Dendritic cell treated with granulocyte-macrophage colony-stimulating factor and Interleukin-4, amounts not matched to agents 40 ng/mL and 50 ng/mL, for 4 days (primary cell): ENCODE measurements at regions not wholly inside any gene's neighbourhood (a gene's known extent, or its start where the extent isn't known, plus 50 kb on each side); places are given as distances from the start of the nearest gene placed in this dataset.

Experiments
- H3K27ac Mint-ChIP-seq: one replicate; pipeline ENCODE4 v1.8.0; 2022; ENCODE audit warnings: mild to moderate bottlenecking, mixed read lengths
- H3K27me3 Mint-ChIP-seq: one replicate; pipeline ENCODE4 v1.8.0; 2022; ENCODE audit warnings: mild to moderate bottlenecking, mixed read lengths
- H3K36me3 Mint-ChIP-seq: one replicate; pipeline ENCODE4 v1.8.0; 2022; ENCODE audit warnings: low read depth, mixed read lengths
- H3K4me1 Mint-ChIP-seq: one replicate; pipeline ENCODE4 v1.8.0; 2022; ENCODE audit warnings: low read depth, mixed read lengths
- H3K4me3 Mint-ChIP-seq: one replicate; pipeline ENCODE4 v1.8.0; 2022; ENCODE audit warnings: mild to moderate bottlenecking, moderate library complexity, mixed read lengths
- H3K9me3 Mint-ChIP-seq: one replicate; pipeline ENCODE4 v1.8.0; 2022; ENCODE audit warnings: mixed read lengths
- intact Hi-C: fragments of 100-400 bp; cut with micrococcal nuclease; formaldehyde crosslinking; loops from one replicate; pipeline ENCODE4 v1.15.0; 2022

DNA sequence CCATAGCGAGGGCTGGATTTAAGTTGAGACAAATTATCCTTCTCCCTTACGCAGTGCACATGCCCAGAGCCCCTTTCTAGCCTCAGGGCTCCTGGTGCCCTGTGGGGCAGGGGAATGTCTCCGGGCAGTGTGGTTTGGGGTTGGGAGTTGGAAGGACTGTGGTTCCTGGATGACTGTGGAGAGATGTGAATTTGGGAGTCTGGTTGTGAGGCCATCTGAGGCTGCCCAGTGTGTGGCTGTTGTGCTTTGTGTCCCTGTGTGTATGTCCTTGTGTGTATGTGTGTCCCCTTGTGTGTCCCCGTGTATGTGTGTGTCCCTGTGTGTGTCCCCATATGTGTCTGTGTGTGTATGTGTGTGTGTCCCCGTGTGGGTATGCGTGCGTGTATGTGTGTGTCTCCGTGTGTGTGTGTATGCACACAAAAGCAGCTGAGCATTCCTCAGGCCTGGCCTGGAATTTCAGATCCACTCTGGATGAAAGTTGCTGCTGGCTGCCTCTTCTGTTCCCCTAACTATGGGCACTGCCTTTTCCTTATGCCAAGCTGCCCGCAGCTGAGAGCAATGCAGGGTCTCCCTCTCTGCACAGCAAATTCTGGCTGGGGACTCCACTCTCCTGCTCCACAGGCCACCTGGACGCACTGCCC is 65.4 kb downstream of the UBIAD1 start:
- H3K27ac Mint-ChIP-seq, result no peak overlapping the region
- intact Hi-C loops, result no loop called here
- H3K36me3 Mint-ChIP-seq, result no peaks in the 10 kb centered on the region
- H3K9me3 Mint-ChIP-seq, result no peaks in the 10 kb centered on the region
- H3K4me1 Mint-ChIP-seq, result no peaks in the 10 kb centered on the region
- no peak overlapping the region for H3K4me3 Mint-ChIP-seq
- peaks cover 36% of the 10 kb centered on the region for H3K27me3 Mint-ChIP-seq

DNA sequence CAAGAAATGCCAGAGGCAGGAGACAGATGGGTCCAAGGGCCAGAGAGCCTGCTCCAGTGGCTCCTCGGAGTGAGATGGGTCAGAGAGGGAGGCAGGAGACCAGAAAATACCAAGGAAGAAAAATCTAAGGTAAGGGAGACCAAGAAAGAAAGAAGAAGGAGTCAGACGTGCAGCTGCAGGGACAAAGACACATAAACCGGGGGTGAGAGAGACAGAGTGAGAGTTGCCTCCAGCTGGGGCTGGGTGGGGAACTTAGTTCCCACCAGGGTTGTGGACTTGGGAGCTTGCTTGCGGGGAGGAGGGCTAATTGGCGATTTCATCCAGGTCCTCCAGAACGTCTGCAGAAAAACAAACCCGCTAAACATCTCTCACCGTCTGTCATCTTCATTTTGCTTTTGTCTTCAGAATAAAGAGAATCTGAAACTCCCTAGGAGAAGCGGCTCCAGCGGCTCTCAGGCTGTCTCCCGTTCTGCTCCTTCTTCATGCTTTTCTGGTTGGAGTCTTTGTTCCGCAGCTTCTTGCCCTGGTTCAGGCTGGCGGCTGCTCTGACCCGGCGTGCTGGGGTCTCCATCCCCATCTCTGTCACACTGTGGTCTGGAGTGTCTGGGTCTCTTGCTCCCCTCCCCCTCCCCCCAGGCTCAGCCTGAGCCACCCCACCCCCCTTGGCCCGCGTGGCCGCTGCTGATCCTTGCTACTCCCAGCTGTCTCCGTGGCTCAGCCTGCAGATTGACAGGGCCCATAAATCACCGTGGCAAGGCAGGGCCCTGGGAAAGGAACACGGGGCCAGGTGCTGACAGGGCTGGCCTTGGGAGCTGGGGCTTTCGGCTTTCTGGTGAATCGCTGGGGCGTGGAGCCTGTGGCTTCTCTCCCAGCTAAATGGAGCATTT is 66.6 kb downstream of the UBIAD1 start:
- Mint-ChIP-seq H3K4me1 (no peaks in the 10 kb centered on the region), H3K27me3 (peaks cover 34% of the 10 kb centered on the region)

DNA sequence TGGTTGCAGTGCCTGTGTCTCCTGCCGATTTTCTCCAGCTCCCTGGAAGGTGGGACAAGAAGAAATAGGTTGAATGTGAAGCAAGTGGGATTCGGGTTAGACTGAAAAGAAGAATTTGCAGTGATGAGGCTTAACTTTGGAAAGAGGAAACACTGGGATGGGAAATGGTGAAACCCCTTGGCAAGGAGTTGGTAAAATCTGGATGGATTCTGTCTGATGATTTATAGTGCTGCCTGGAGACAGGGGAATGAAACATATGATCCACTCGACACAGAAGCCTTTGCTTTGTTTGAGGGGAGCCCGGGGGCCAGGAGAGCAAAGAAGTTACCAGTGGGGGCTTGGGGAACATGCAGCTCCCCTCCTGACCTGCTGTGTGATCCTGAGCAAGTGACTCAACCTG is 67.2 kb downstream of the UBIAD1 start:
- Mint-ChIP-seq H3K4me3 (no peak overlapping the region), H3K9me3 (no peaks in the 10 kb centered on the region), H3K27me3 (peaks cover 34% of the 10 kb centered on the region), H3K4me1 (no peaks in the 10 kb centered on the region), H3K36me3 (no peaks in the 10 kb centered on the region), H3K27ac (no peak overlapping the region)
- intact Hi-C loops, result no loop called here

More for the DNA sequence above, 66.6 kb downstream of the UBIAD1 start:
- H3K4me3 Mint-ChIP-seq, result no peak overlapping the region
- intact Hi-C loops, result no loop called here
- no peaks in the 10 kb centered on the region for H3K9me3 Mint-ChIP-seq
- no peak overlapping the region for H3K27ac Mint-ChIP-seq
- H3K36me3 Mint-ChIP-seq, result no peaks in the 10 kb centered on the region

DNA sequence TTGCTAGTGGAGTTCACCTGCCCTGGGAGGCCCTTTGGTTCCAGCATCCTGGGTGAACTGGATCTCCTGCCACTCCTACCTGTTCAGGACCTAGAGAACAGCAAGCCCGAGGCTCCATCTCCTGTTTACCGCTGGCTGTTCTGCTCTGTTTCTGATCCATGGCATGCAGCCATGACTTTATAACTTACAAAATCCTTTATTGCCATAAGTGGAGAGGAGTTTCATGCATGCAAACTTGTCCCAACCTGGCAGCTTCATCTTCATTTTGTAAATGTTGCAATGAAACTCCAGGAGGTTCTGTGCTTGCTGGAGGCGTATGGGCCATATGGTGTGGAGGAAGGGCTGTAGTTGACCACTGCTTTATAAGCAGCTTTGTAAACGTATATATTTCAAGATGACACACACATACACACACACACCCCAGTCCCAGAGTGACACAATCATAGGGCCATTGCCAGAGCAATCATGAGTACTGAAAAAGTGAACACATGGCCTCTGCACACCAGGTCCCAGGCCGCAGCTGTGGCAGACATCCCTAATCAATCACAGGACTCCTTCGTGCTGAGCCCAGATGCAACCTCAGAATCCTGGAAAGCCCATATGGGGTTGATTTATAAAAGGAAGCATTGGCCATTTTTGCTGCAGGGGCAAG is 69.0 kb downstream of the UBIAD1 start:
- H3K27ac Mint-ChIP-seq, result no peak overlapping the region
- intact Hi-C loops, result no loop called here

DNA sequence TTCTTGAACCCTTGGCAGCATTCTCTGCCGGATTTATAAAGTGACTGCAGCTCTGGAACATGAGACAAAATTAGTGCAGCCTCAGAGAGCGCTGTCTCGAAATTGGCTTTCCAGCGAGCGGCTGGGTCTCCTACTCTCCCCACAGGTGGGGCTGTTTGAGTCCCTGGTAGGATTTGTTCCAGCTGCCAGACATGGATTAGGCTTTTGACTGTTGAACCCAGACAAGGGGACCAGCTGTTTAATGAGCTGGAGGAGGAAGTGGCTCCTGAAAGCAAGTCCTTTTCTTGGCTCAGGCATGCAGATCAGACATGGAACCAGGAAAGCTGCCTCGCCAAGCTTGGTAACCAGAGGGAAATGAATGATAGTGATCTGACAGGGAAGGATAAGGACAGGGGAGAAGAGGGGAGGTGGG is 69.6 kb downstream of the UBIAD1 start:
- no peak overlapping the region for H3K27ac Mint-ChIP-seq
- no peak overlapping the region for H3K4me3 Mint-ChIP-seq
- no peaks in the 10 kb centered on the region for H3K9me3 Mint-ChIP-seq
- H3K4me1 Mint-ChIP-seq, result no peaks in the 10 kb centered on the region
- H3K36me3 Mint-ChIP-seq, result no peaks in the 10 kb centered on the region
- H3K27me3 Mint-ChIP-seq, result peaks cover 34% of the 10 kb centered on the region
- intact Hi-C loops, result no loop called here

More for the DNA sequence above, 69.0 kb downstream of the UBIAD1 start:
- Mint-ChIP-seq H3K4me3 (no peak overlapping the region), H3K27me3 (peaks cover 34% of the 10 kb centered on the region), H3K4me1 (no peaks in the 10 kb centered on the region), H3K36me3 (no peaks in the 10 kb centered on the region), H3K9me3 (no peaks in the 10 kb centered on the region)

DNA sequence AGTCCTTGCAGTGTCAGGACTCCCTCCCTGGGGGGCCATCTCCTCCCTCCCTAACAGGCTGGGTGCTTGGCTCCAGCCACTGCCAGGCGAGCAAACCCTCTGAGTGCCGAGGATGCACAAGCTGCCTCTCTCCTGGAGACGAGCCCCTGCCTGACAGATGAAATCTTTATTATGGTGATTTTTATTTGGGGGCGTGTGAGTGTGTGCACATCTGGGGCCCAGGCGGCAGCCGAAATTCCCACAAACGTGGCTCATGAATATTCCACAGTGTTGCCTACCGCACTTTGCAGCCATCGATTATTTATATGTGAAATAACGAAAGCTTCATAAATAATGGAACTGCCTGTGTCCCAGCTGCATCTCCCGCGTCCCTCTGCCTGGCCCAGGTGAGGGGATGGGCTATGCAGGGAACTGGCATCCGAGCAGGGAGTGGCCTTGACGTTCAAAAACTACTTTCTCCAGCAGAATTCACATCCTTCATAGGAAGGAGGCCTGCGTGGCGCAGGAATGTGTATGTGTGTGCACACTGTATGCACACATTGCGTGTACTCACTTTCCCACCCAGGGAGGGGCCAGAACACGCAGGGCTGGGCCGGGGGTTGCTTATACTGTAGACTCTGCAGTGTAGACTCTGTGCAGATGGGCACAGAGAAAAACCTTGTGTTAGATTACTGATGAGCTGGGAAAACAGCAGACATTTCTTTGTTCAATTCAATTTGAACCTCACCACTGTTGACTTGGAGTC is 73.1 kb downstream of the UBIAD1 start:
- peaks cover 19% of the 10 kb centered on the region for H3K27me3 Mint-ChIP-seq
- intact Hi-C loops, result no loop called here
- H3K9me3 Mint-ChIP-seq, result no peaks in the 10 kb centered on the region
- peaks cover 5% of the 10 kb centered on the region for H3K4me1 Mint-ChIP-seq
- no peak overlapping the region for H3K4me3 Mint-ChIP-seq
- no peaks in the 10 kb centered on the region for H3K36me3 Mint-ChIP-seq
- no peak overlapping the region for H3K27ac Mint-ChIP-seq

DNA sequence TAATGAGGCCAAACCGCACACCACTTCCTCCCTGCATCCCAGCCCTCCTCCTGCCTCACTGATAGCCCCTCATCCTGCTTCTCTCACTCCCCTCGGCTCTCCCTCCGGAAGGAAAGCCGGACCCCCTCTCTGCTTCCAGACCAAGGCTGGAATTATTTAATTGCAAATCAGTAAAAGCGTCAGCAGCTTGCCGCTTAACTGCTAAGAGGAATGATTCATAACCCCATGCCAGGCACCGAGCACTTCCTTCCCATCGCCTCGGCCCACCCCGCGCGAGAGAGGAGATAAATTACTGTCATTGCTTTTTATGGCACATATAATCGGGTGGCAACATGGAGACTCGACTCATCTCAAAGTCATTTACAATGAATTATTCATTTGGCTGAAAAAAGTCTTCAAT is 77.3 kb downstream of the UBIAD1 start:
- Mint-ChIP-seq H3K27ac (no peak overlapping the region), H3K27me3 (peaks cover 16% of the 10 kb centered on the region), H3K4me1 (peaks cover 5% of the 10 kb centered on the region), H3K4me3 (no peak overlapping the region), H3K9me3 (no peaks in the 10 kb centered on the region), H3K36me3 (no peaks in the 10 kb centered on the region)
- intact Hi-C loops, result no loop called here

DNA sequence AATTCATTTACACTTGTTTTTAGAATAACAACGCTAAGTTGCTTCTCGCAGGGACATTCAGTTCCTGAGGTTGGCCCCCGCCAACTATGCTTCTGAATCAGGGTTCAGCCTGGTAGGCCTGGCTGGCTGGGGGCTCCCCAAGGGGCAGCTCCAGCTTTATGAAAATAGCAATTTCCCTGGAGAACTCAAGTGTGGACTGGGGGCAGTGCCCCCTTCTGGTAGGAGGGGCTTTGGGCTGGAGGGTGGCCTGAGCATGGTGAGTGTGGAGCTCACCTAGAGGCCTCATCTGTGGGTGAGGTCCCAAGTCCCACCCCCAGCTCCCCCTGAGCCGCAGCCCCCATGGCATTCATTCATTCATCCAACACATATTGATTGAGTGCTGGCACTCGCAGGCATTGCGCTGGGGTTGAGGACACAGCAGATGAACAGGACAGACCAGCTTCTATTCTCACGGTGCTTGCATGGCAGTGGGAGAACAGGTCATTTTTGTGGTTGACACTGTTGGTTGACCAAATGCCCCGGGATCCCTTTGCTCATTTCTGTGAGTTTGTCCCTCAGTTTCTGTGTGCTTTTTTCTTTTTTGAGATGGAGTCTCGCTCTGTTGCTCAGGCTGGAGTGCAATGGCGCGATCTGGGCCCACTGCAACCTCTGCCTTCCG is 79.2 kb downstream of the UBIAD1 start:
- Mint-ChIP-seq H3K27ac (no peak overlapping the region), H3K27me3 (peaks cover 17% of the 10 kb centered on the region), H3K4me1 (peaks cover 5% of the 10 kb centered on the region), H3K9me3 (no peaks in the 10 kb centered on the region), H3K36me3 (no peaks in the 10 kb centered on the region), H3K4me3 (no peak overlapping the region)
- intact Hi-C loops, result no loop called here

DNA sequence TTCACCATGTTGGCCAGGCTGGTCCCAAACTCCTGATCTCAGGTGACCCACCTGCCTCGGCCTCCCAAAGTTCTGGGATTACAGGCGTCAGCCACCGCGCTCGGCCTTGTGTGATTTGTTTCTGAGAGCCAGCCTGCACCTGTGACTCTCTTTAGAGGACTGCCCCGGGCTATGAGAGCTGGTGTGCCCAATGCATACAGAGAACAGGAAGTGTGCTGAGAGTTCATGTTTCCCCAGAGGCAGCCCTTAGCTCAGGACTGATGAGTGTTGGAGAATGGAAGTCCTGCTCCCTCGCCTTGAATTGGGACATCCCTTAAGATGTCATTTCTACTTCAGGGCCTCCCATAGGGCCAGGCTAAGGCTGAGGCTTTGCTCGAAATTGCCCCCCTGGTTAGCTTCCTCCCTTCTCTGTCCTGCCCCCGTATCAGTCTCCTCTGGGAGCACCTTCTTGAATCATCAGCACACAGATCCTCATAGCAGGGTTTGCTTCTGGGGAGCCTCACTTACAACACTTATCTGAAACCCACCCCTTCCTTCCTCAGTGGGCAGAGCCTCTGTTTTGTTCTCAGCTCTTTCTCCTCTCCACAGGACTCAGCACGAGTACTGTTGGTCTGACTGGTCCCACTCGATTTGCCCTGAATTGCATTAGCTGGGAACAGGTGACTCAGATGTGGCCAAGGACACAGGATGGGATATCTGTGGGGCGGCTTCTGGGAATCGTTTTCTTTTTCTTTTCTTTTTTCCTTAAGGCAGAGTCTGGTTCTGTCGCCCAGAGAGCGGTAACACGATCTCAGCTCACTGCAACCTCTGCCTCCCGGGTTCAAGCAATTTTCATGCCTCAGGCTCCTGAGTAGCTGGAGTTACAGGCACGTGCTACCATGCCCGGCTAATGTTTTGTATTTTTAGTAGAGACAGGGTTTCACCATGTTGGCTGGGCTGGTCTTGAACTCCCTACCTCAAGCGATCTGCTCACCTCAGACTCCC is 80.1 kb downstream of the UBIAD1 start:
- Mint-ChIP-seq H3K27ac (no peak overlapping the region), H3K4me1 (peaks cover 5% of the 10 kb centered on the region), H3K36me3 (no peaks in the 10 kb centered on the region), H3K9me3 (no peaks in the 10 kb centered on the region), H3K4me3 (no peak overlapping the region), H3K27me3 (peaks cover 21% of the 10 kb centered on the region)
- intact Hi-C loops, result no loop called here

DNA sequence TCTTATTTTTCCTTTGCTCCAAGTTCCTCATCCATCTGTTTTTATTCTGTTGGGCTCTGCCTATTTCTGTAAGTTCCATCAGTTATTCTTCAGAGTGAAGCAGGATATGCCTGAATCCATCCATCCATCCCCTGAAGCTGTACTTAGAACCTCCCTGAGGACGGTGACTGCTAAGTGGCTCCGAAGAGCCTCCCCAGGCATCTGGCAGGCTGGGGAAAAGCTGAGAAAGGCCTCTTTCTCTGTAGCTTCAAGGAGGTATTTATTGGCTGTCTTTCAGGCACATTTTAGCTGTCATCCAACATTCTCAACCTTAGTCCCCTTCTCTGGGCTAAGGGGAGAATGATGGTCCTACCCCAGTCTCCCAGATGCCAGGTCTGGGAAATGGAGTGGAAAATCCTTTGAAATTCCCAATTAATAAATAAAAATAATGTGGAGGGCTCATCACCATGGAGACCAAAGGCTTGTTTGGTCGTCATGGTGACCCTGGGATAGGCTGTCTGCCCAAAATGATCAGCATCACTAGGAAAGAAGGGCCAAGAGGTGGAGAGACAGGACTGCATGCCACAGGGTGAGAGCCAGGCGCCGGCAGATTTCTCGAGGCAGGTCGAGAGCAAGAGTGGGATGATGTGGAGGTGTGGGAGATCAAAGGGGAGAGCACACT is 82.0 kb downstream of the UBIAD1 start:
- Mint-ChIP-seq H3K27ac (no peak overlapping the region), H3K4me3 (no peak overlapping the region), H3K27me3 (peaks cover 14% of the 10 kb centered on the region), H3K36me3 (no peaks in the 10 kb centered on the region), H3K4me1 (peaks cover 4% of the 10 kb centered on the region), H3K9me3 (no peaks in the 10 kb centered on the region)
- intact Hi-C loops, result no loop called here

DNA sequence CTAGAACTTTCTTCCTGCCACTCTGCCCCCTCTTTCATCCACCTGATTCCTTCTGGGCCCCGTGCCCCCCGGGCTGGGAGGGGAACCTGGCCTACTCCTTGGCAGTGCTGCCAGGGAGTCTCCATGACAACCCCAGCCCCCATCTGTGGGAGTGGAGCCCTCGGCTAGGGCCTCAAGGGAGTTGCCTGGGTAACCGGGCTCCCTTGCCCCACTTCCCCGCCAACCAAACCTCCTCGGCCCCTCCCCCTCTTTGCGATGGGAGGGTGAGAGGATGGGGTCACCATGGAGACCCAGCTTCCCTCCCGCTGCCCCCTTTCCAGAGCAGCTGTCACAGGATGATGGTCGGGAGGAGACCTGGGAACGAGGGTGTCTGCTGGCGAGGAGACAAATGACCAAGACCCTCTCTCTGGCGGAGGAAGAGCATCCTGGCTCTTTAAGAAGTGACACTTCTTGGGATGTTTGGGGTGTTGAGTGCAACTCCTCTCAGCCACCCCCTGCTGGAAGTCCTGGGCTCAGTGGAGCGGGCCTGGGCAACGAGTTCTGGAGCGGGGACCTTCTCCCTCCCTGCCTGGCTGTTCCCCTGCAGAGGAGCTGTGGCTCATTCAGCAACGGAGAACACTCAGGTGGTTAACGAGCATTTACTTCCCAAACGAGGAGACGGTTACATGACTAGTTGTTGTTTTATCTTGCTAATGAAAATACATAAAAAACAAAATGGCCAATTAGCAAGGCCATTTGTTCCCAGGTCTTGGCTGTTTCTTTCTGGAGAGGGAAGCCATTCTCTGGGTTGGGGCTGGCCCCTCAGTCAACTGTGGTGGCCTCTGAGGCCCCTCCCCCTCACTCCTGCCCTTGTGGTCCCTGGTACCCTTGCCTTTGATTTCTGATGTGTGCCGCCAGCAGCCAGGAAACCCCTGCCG is 82.8 kb downstream of the UBIAD1 start:
- peaks cover 7% of the 10 kb centered on the region for H3K27me3 Mint-ChIP-seq

More for the DNA sequence above, 82.8 kb downstream of the UBIAD1 start:
- intact Hi-C loops, result no loop called here
- Mint-ChIP-seq H3K4me3 (no peak overlapping the region), H3K27ac (no peak overlapping the region), H3K4me1 (no peaks in the 10 kb centered on the region), H3K36me3 (no peaks in the 10 kb centered on the region), H3K9me3 (no peaks in the 10 kb centered on the region)
